ENCODE measurements at regions not wholly inside any gene's neighbourhood (a gene's known extent, or its start where the extent isn't known, plus 50 kb on each side); places are given as distances from the start of the nearest gene placed in this dataset.

DNA sequence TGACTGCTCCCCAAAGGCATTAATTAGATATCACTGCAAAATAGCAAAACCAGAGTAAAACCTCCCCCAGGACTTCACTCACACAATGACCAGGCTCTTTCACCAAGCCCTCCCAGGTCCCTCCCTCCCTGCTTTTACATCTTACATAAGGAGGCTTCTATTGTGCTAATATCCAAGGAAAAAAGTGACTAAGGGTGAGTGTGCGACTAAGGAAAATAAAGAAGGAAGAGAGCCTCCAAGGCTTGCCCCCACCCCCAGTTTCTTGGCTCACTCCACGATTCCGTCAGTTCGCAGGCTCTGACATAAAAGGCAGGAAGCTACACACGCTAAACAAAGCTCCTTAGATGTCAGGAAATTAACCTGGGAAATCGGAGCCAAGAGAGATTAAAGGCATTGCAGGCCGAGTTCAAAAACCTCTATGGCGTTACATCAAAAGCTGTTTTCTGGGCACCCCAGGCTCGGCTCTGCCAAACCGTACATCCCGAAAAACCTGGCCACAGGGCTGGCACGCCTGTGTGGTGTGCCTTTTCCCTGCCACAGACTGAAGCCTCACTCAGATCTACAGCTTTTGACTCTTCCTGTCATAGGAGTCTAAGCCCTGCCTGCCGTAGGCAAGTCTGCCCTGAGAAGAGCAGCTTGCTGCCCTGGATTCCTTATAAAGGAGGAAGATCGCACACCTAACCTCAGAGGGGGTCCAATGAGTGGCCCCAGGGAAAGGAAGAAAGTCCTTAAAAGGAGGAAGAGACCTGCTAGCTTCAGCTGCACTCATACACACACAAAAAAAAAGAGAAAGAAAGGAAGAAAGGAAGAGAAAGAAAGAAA, 67.0 kb upstream of the SERP2 start:
- peaks cover 0 to 28% (median 15%) of the 10 kb centered on the region in 4 experiments; a peak in 6 of 7 replicates for H3K27me3 ChIP-seq (replicated peaks in 1 of 4; ENCODE audit: control insufficient read depth in 3 of 4, extremely low read depth in 1 of 4, insufficient read depth in 3 of 4, low read length in 3 of 4)
- H4K91ac ChIP-seq (replicated peaks; ENCODE audit: insufficient read length, low read length) = no peak overlapping the region
- no peak overlapping the region for H2BK15ac ChIP-seq (ENCODE audit: low read length)
- 6% methylated on average over 14 of the region's 14 CpGs; no CpG with 5 or more reads in 1 of the 2 experiments for WGBS, 2 experiments (ENCODE audit: extremely low coverage in 1 of 2, insufficient coverage in 1 of 2, insufficient read length in 1 of 2, insufficient replicate concordance in 2 of 2, low coverage in 1 of 2, low lambda C conversion rate in 2 of 2, missing lambda C conversion rate in 1 of 2)
- no peaks in the 10 kb centered on the region for H3K36me3 ChIP-seq (ENCODE audit: control insufficient read depth in 2 of 4, insufficient read depth in 4 of 4, low read length in 3 of 4)
- DNase-seq (ENCODE audit: low read depth in 1 of 2, low spot score in 2 of 2) (peak in 1 of 2 experiments; percentile 57), FAIRE-seq (no peak)
- peak overlapping the region; percentile 21; the same call in 1 of the 2 replicates for H3K18ac ChIP-seq (ENCODE audit: extremely low read depth, low read length)
- H2BK5ac ChIP-seq (ENCODE audit: low read depth, low read length) = no peak overlapping the region
- peak overlapping the region; percentile 19 to 53 (median 26); a peak in 6 of 8 replicates for H3K4me3 ChIP-seq (ENCODE audit: extremely low read depth in 1 of 4, insufficient read depth in 2 of 4, low read depth in 3 of 4, low read length in 4 of 4)
- H3K79me2 ChIP-seq (ENCODE audit: control insufficient read depth in 1 of 2, insufficient read depth in 2 of 2, low read length in 2 of 2) = no peaks in the 10 kb centered on the region
- no peak overlapping the region for H2BK120ac ChIP-seq (replicated peaks; ENCODE audit: low read depth, low read length)
- no peak overlapping the region for H4K5ac ChIP-seq (ENCODE audit: insufficient read length, low read depth, low read length)
- peaks cover 7% of the 10 kb centered on the region; the same call in 1 of the 2 replicates for H3K23me2 ChIP-seq (ENCODE audit: low read depth, low read length)
- no peak overlapping the region for H3K14ac ChIP-seq (ENCODE audit: insufficient read length)
- H3K9ac ChIP-seq (replicated peaks in 1 of 4; ENCODE audit: extremely low read depth in 1 of 4, low read depth in 3 of 4, low read length in 3 of 4) = no peak overlapping the region; a peak in 1 of 7 replicates
- ChIA-PET CTCF (ENCODE audit: partially characterized antibody) (interaction anchor here (0.9 to 2.0 kb wide), 4 partner anchors 18 to 398 kb away, joined by 4 to 7 read pairs (median 4); no protein-coding TSS in a partner anchor), POLR2A (ENCODE audit: partially characterized antibody) (interaction anchor here (1.0 to 1.6 kb wide), 2 partner anchors 123 to 128 kb away, joined by 4 to 5 read pairs; no protein-coding TSS in a partner anchor)
- H3K79me1 ChIP-seq (ENCODE audit: low read depth, low read length) = no peaks in the 10 kb centered on the region
- no peaks in the 10 kb centered on the region for H3K9me3 ChIP-seq (ENCODE audit: insufficient read depth in 2 of 2, low read depth in 1 of 2, low read length in 1 of 2)
- no peaks in the 10 kb centered on the region for H4K20me1 ChIP-seq (replicated peaks in 1 of 2; ENCODE audit: control insufficient read depth in 1 of 2, insufficient read depth in 2 of 2, low read length in 2 of 2)
- H4K8ac ChIP-seq (ENCODE audit: extremely low read depth, insufficient read depth, low read length) = no peak overlapping the region
- no peak overlapping the region for H3K23ac ChIP-seq (ENCODE audit: insufficient read length)
- 0 out of 2 replicates have a peak overlapping the region, but pooled peaks have one; percentile 36 for H2AFZ ChIP-seq (ENCODE audit: low read length)
- no peak overlapping the region for H3K56ac ChIP-seq (replicated peaks; ENCODE audit: insufficient read length, low read depth, low read length)
- no peak overlapping the region; the same call in 1 of the 2 replicates for H2AK5ac ChIP-seq (ENCODE audit: low read depth, low read length)
- H3K4ac ChIP-seq (replicated peaks; ENCODE audit: insufficient read length, low read depth, low read length) = no peak overlapping the region
- H3K27ac ChIP-seq (ENCODE audit: low read depth, low read length) = no peak overlapping the region
- H3K4me2 ChIP-seq (ENCODE audit: insufficient read depth in 1 of 2, low read depth in 2 of 2, low read length in 2 of 2) = peak overlapping the region; percentile 69 to 87
- peak; percentile 51; the same call in 1 of the 2 replicates for TF ChIP-seq EGR1 (IDR thresholded peaks at IDR 0.05; ENCODE audit: borderline replicate concordance, low read depth, low read length)
- TF ChIP-seq BRCA1 (IDR thresholded peaks at IDR 0.05; ENCODE audit: low read depth, low read length) = no peak
- TF ChIP-seq POLR2AphosphoS5 (IDR thresholded peaks at IDR 0.05; ENCODE audit: low read depth, low read length) = peak; percentile 53; the same call in 1 of the 2 replicates
- TF ChIP-seq TCF12 (IDR thresholded peaks at IDR 0.05; ENCODE audit: low read depth, low read length) = peak; percentile 61; the same call in 1 of the 2 replicates
- TF ChIP-seq SIX5 (IDR thresholded peaks at IDR 0.05; ENCODE audit: low read depth, low read length) = no peak
- no peak for TF ChIP-seq USF2 (IDR thresholded peaks at IDR 0.05; ENCODE audit: low read length)
- TF ChIP-seq SIN3A (conservative IDR thresholded peaks at IDR 0.05 in 1 of 2, IDR thresholded peaks at IDR 0.05 in 1 of 2; ENCODE audit: low read depth in 1 of 2, low read length in 2 of 2) = 0 out of 4 replicates have a peak, but pooled peaks of 1 of the 2 experiments have one; percentile 33
- no peak overlapping the region; the same call in 1 of the 2 replicates for H2BK12ac ChIP-seq (ENCODE audit: low read depth, low read length)
- H2BK20ac ChIP-seq (ENCODE audit: low read length) = no peak overlapping the region
- H3K4me1 ChIP-seq (replicated peaks in 1 of 4; ENCODE audit: control insufficient read depth in 3 of 4, insufficient read depth in 4 of 4, low read length in 3 of 4) = peaks cover 6 to 14% (median 12%) of the 10 kb centered on the region in 4 experiments; a peak in 6 of 7 replicates
